ENCODE measurements at regions not wholly inside any gene's neighbourhood (a gene's known extent, or its start where the extent isn't known, plus 50 kb on each side); places are given as distances from the start of the nearest gene placed in this dataset.

DNA sequence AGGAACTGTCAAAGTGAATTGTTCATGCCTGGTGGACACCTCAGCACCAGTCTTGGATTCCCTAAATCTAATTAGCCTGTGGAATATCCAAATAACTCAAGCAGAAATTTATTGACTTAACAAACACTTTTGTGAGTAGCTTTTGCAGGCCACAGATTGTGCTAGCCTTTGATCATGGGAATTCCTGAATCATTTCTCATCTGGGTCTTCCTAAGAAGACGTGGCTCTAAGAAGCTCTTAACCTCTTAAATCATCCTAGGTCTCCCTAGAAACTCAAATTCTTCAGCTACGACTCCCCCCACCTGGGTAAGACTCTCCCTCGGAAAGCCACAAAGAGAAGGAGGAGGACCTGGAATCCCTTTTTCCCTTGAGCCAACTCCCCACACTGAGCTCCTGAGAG, 53.8 kb upstream of the PSEN2 start:
- Histone ChIP-seq H3K4me1 (peaks cover 0 to 48% (median 38%) of the 10 kb centered on the region in 12 donors), H3K27me3 (no peaks in the 10 kb centered on the region), H3K36me3 (no peaks in the 10 kb centered on the region), H3K9me3 (no peaks in the 10 kb centered on the region), H3K27ac (peak overlapping the region in 2 of 12 donors; percentile 8 to 87), H3K4me3 (no peak overlapping the region)
- no peak for ATAC-seq
- DNase-seq, result no peak
- intact Hi-C loops (cut with DNase I), result loop anchor here in 1 of 10 donors (5.0 kb wide), 1 partner anchor 74 kb away; no protein-coding TSS in a partner anchor
- 84 to 93% (median 86%) methylated on average over 3 of the region's 3 CpGs for WGBS, 4 donors
- TF ChIP-seq, protein P1, sequence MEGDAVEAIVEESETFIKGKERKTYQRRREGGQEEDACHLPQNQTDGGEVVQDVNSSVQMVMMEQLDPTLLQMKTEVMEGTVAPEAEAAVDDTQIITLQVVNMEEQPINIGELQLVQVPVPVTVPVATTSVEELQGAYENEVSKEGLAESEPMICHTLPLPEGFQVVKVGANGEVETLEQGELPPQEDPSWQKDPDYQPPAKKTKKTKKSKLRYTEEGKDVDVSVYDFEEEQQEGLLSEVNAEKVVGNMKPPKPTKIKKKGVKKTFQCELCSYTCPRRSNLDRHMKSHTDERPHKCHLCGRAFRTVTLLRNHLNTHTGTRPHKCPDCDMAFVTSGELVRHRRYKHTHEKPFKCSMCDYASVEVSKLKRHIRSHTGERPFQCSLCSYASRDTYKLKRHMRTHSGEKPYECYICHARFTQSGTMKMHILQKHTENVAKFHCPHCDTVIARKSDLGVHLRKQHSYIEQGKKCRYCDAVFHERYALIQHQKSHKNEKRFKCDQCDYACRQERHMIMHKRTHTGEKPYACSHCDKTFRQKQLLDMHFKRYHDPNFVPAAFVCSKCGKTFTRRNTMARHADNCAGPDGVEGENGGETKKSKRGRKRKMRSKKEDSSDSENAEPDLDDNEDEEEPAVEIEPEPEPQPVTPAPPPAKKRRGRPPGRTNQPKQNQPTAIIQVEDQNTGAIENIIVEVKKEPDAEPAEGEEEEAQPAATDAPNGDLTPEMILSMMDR (IDR thresholded peaks at IDR 0.05), result no peak
- no peak for TF ChIP-seq POLR2A (IDR thresholded peaks at IDR 0.05)

DNA sequence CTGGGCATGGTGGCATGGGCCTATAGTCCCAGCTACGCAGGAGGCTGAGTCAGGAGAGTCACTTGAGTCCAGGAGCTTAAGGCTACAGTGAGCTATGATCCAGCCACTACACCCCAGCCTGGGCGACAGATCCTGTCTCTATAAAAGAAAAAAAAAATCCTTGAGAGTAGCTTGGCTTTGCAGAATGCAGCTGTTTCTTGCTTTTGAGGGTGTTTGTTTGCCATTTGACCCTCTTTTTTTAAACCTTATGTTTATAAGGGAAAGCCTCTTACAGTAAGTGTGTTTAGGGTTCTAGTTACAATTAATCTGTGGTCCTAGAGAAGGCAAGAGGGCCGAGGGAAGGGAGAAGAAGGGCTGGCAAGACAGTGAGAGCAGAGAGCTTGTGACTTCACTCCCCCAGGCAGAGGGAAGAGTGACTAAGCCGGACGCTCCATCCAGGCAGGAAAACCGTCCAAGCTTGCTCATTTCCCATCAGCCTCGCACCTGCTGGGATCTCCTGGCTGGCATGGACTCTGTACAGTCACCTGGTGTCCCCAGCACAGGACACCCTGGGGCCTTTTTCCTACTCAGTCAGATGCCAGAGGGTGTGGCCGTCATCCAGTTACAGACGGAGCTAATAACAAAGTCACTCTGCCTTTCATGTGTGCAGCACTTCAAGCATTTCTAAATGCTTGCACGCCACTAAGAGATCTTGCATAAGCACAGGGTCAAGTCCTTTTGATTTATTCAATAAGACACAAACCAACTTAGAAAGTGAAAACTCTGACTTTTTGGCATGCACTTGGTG, 55.5 kb upstream of the PSEN2 start:
- WGBS, 4 donors, result 21 to 51% (median 26%) methylated on average over 9 to 10 of the region's 10 CpGs
- Histone ChIP-seq H3K4me1 (peaks cover 0 to 32% (median 27%) of the 10 kb centered on the region in 12 donors), H3K27ac (peak overlapping the region in 11 of 12 donors; percentile 12 to 87 (median 74)), H3K9me3 (no peaks in the 10 kb centered on the region), H3K27me3 (no peaks in the 10 kb centered on the region), H3K4me3 (peak overlapping the region in 1 of 12 donors; percentile 8), H3K36me3 (no peaks in the 10 kb centered on the region)
- TF ChIP-seq, protein P1 (IDR thresholded peaks at IDR 0.05), result no peak
- no peak for TF ChIP-seq POLR2A (IDR thresholded peaks at IDR 0.05)
- DNase-seq (peak in 4 of 5 donors; percentile 60 to 74 (median 68)), ATAC-seq (peak; percentile 83 to 95 (median 90))
- intact Hi-C loops (cut with DNase I), result loop anchor here in 1 of 10 donors (5.0 kb wide), 1 partner anchor 73 kb away; no protein-coding TSS in a partner anchor

DNA sequence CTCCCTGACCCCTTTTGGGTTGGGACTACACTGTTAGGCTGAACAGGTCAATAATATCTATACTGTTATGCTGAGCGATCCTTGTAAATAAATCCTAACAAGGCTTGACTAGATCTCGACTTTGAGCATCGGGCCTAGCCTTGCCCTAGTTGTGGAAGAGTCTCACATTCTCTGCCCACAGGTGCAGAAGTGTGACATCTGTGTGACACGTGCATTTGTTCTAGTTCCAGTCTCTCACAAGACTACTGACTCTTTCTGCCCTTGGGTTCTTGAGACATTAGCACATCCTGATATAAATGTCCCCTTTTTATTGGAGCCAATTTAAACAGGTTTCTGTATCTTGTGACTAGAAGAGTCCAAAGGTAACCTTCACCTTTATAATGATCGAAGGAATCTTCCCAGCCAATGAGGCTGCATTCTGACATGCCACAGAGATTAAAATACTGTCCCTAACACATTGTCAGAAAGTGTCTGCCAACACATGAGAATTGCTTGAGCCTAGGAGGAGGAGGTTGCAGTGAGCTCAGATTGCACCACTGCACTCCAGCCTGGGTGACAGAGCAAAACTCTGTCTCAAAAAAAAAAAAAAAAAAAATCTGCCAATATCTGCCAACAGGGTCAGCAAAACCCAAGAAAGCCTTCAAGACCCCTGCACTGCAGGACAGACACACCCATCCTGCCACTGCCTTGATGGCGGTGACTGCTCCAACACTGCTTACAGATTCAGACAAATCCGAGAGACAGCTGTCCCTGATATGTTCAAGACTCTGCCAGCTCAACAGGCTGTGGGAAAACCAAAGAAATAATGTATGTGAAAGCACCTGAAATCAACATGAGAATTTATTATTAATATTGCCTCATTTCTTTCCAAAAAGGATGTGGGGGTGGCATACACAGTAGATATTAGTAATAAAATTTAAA, 56.5 kb upstream of the PSEN2 start:
- H3K27ac ChIP-seq, result peak overlapping the region in 10 of 12 donors; percentile 34 to 87 (median 75)
- no peaks in the 10 kb centered on the region for H3K27me3 ChIP-seq
- WGBS, 4 donors, result 86 to 90% (median 88%) methylated on average over 7 of the region's 7 CpGs
- intact Hi-C loops (cut with DNase I), result no loop called here
- TF ChIP-seq POLR2A (IDR thresholded peaks at IDR 0.05), result no peak
- TF ChIP-seq, protein P1 (IDR thresholded peaks at IDR 0.05), result no peak
- no peaks in the 10 kb centered on the region for H3K36me3 ChIP-seq
- peaks cover 0 to 26% (median 23%) of the 10 kb centered on the region in 12 donors for H3K4me1 ChIP-seq
- H3K4me3 ChIP-seq, result no peak overlapping the region
- no peaks in the 10 kb centered on the region for H3K9me3 ChIP-seq
- no peak for DNase-seq
- no peak for ATAC-seq

DNA sequence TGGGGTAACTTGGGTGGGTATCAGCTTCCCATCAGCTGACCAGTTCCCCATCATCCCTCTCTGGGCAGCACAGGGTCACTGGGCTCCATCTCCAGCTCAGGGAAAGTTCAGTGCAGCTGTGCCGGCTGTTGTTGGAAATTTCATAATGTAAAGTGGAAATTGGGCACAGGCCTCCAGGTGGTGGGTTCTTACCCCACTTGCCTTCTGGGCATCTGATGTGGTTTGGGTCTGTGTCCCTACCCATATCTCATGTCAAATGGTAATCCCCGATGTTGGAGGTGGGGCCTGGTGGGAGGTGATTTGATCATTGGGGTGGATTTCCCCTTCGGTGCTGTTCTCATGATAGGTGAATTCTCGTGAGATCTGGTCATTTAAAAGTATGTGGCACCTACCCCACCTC, 59.7 kb upstream of the PSEN2 start:
- no peaks in the 10 kb centered on the region for H3K27me3 ChIP-seq
- peaks cover 0 to 20% (median 16%) of the 10 kb centered on the region in 12 donors for H3K4me1 ChIP-seq
- DNase-seq, result no peak
- no peaks in the 10 kb centered on the region for H3K9me3 ChIP-seq
- WGBS, 4 donors, result 85 to 98% (median 96%) methylated on average over 4 of the region's 4 CpGs
- no peak overlapping the region for H3K4me3 ChIP-seq
- H3K27ac ChIP-seq, result peak overlapping the region in 1 of 12 donors; percentile 41
- no peak for ATAC-seq
- intact Hi-C loops (cut with DNase I), result no loop called here
- no peak for TF ChIP-seq POLR2A (IDR thresholded peaks at IDR 0.05)
- TF ChIP-seq, protein P1 (IDR thresholded peaks at IDR 0.05), result no peak
- H3K36me3 ChIP-seq, result no peaks in the 10 kb centered on the region

Measured in heart left ventricle (tissue), 16 donors.